ENCODE measurements at regions not wholly inside any gene's neighbourhood (a gene's known extent, or its start where the extent isn't known, plus 50 kb on each side); places are given as distances from the start of the nearest gene placed in this dataset.

GRCh38 chr1:218986816-218987215, 186.9 kb upstream of the LYPLAL1 start:
- Histone ChIP-seq H3K4me3 (ENCODE audit: insufficient read depth, low read length, poor library complexity, severe bottlenecking) (no peak overlapping the region), H3K36me3 (ENCODE audit: low read length) (no peaks in the 10 kb centered on the region), H3K9me3 (ENCODE audit: insufficient read depth, low read length) (no peaks in the 10 kb centered on the region), H3K27me3 (ENCODE audit: low read length) (no peaks in the 10 kb centered on the region), H3K9ac (ENCODE audit: low read length) (no peak overlapping the region), H3K27ac (ENCODE audit: low read depth, low read length) (no peak overlapping the region), H4K20me1 (ENCODE audit: low read depth, low read length) (no peaks in the 10 kb centered on the region), H3K9me2 (replicated peaks; ENCODE audit: insufficient read depth, low read length) (no peaks in the 10 kb centered on the region), H2AFZ (ENCODE audit: low read depth, low read length, severe bottlenecking) (no peak overlapping the region), H3K4me2 (ENCODE audit: low read depth, low read length, poor library complexity, severe bottlenecking) (no peak overlapping the region), H3K79me2 (ENCODE audit: insufficient read depth, low read length) (no peaks in the 10 kb centered on the region), H3F3A (ENCODE audit: insufficient read depth) (no peaks in the 10 kb centered on the region)
- no peak for TF ChIP-seq CTCF (IDR thresholded peaks at IDR 0.05; ENCODE audit: insufficient read depth, low read length, poor library complexity, severe bottlenecking)
- no peak for TF ChIP-seq EZH2phosphoT487 (conservative IDR thresholded peaks at IDR 0.05; ENCODE audit: low read length)

- Histone ChIP-seq H3K9me3 (ENCODE audit: insufficient read depth, low read length) (no peaks in the 10 kb centered on the region), H3K27ac (ENCODE audit: low read depth, low read length) (no peak overlapping the region), H2AFZ (ENCODE audit: low read depth, low read length, severe bottlenecking) (no peak overlapping the region), H3K79me2 (ENCODE audit: insufficient read depth, low read length) (no peaks in the 10 kb centered on the region), H4K20me1 (ENCODE audit: low read depth, low read length) (0 out of 2 replicates have a peak, but pooled peaks cover 3% of the 10 kb centered on the region), H3F3A (ENCODE audit: insufficient read depth) (no peaks in the 10 kb centered on the region), H3K27me3 (ENCODE audit: low read length) (no peaks in the 10 kb centered on the region), H3K4me2 (ENCODE audit: low read depth, low read length, poor library complexity, severe bottlenecking) (no peak overlapping the region), H3K9me2 (replicated peaks; ENCODE audit: insufficient read depth, low read length) (no peaks in the 10 kb centered on the region), H3K36me3 (ENCODE audit: low read length) (no peaks in the 10 kb centered on the region), H3K4me3 (ENCODE audit: insufficient read depth, low read length, poor library complexity, severe bottlenecking) (no peak overlapping the region), H3K9ac (ENCODE audit: low read length) (no peak overlapping the region)
- TF ChIP-seq CTCF (IDR thresholded peaks at IDR 0.05; ENCODE audit: insufficient read depth, low read length, poor library complexity, severe bottlenecking) (no peak), EZH2phosphoT487 (conservative IDR thresholded peaks at IDR 0.05; ENCODE audit: low read length) (no peak)
These were observed 183.7 kb upstream of the LYPLAL1 start for GRCh38 chr1:218990019-218990418.

- TF ChIP-seq EZH2phosphoT487 (conservative IDR thresholded peaks at IDR 0.05; ENCODE audit: low read length) (no peak), CTCF (IDR thresholded peaks at IDR 0.05; ENCODE audit: insufficient read depth, low read length, poor library complexity, severe bottlenecking) (no peak)
- H3K4me2 ChIP-seq (ENCODE audit: low read depth, low read length, poor library complexity, severe bottlenecking) = no peak overlapping the region
- H3K4me3 ChIP-seq (ENCODE audit: insufficient read depth, low read length, poor library complexity, severe bottlenecking) = no peak overlapping the region
- H3K36me3 ChIP-seq (ENCODE audit: low read length) = no peaks in the 10 kb centered on the region
- no peaks in the 10 kb centered on the region for H3K9me2 ChIP-seq (replicated peaks; ENCODE audit: insufficient read depth, low read length)
- H3K27me3 ChIP-seq (ENCODE audit: low read length) = no peaks in the 10 kb centered on the region
- no peaks in the 10 kb centered on the region for H3F3A ChIP-seq (ENCODE audit: insufficient read depth)
- H3K9me3 ChIP-seq (ENCODE audit: insufficient read depth, low read length) = no peaks in the 10 kb centered on the region
- H3K9ac ChIP-seq (ENCODE audit: low read length) = no peak overlapping the region
- H3K27ac ChIP-seq (ENCODE audit: low read depth, low read length) = no peak overlapping the region
- H3K79me2 ChIP-seq (ENCODE audit: insufficient read depth, low read length) = no peaks in the 10 kb centered on the region
- 0 out of 2 replicates have a peak, but pooled peaks cover 3% of the 10 kb centered on the region for H4K20me1 ChIP-seq (ENCODE audit: low read depth, low read length)
- no peak overlapping the region for H2AFZ ChIP-seq (ENCODE audit: low read depth, low read length, severe bottlenecking)
These were observed 182.6 kb upstream of the LYPLAL1 start for GRCh38 chr1:218991089-218991488.
